ENCODE measurements at regions not wholly inside any gene's neighbourhood (a gene's known extent, or its start where the extent isn't known, plus 50 kb on each side); places are given as distances from the start of the nearest gene placed in this dataset.

DNA sequence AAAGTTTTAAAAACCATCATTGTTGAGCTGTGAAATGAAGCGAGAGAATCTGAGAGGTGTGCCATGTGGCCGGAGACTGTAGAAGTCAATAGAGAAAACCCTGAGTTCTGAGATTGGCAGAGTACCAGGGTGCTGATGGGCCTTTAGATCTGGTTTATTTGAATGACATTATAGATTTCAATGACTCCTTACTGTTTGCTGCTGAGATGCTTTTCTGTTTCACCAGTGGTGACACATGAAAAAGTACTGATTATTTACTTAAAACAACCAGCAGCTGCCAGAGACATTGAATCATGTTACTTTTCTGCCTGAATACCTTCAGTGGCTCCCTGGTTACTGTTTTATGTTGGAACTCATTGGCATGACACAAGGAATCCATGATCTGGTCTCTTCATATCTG is 602.7 kb upstream of the ZNF804A start:
- H3K27ac ChIP-seq, result no peak overlapping the region
- TF ChIP-seq, protein P1, sequence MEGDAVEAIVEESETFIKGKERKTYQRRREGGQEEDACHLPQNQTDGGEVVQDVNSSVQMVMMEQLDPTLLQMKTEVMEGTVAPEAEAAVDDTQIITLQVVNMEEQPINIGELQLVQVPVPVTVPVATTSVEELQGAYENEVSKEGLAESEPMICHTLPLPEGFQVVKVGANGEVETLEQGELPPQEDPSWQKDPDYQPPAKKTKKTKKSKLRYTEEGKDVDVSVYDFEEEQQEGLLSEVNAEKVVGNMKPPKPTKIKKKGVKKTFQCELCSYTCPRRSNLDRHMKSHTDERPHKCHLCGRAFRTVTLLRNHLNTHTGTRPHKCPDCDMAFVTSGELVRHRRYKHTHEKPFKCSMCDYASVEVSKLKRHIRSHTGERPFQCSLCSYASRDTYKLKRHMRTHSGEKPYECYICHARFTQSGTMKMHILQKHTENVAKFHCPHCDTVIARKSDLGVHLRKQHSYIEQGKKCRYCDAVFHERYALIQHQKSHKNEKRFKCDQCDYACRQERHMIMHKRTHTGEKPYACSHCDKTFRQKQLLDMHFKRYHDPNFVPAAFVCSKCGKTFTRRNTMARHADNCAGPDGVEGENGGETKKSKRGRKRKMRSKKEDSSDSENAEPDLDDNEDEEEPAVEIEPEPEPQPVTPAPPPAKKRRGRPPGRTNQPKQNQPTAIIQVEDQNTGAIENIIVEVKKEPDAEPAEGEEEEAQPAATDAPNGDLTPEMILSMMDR (conservative IDR thresholded peaks at IDR 0.05), result no peak

DNA sequence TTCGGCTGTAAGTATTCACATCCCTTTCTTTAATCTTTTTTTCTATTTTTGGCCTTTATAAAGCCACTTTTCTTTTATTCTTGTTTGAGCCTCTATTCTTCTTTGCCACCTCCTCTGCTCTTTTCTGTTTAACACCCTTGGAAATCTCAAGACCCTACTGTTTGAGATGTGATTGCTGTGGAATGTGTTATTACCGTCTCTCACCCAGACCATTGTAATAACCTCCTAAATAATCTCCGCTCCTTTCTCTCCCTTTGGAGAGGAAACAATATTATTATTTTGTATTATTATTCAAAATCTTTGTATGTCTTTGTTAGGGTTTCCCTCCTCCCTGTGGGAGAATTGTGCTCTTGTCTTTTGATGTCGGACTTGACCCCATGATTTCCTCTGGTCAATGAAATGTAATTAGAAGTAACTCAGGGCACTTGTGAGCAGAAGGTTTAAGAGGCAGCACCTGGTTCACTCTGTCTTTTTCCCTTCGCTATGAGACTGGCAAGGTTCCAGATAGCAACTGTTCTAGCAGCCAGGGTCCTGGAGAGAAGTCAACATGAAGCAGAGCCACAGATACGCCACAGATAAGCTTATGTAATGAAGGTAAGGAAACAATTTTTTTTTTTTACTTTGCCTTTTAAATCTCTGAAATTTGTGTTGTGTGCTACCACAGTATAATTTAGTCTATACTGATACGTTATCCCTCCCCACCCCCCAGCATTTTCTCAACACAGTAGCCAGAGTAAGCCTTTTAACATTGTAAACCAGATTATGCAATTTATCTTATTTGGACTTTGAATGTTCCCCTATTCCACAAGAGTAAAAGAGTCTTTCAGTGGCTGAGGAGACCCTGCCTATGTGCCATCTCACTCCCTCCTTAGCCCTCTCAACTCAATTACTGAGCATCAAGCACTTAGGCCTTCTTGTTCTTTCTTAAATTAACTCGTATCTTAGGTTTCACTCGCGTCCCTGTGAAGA is 601.2 kb upstream of the ZNF804A start:
- peak overlapping the region; percentile 38 for H3K27ac ChIP-seq
- TF ChIP-seq, protein P1 (conservative IDR thresholded peaks at IDR 0.05), result no peak

DNA sequence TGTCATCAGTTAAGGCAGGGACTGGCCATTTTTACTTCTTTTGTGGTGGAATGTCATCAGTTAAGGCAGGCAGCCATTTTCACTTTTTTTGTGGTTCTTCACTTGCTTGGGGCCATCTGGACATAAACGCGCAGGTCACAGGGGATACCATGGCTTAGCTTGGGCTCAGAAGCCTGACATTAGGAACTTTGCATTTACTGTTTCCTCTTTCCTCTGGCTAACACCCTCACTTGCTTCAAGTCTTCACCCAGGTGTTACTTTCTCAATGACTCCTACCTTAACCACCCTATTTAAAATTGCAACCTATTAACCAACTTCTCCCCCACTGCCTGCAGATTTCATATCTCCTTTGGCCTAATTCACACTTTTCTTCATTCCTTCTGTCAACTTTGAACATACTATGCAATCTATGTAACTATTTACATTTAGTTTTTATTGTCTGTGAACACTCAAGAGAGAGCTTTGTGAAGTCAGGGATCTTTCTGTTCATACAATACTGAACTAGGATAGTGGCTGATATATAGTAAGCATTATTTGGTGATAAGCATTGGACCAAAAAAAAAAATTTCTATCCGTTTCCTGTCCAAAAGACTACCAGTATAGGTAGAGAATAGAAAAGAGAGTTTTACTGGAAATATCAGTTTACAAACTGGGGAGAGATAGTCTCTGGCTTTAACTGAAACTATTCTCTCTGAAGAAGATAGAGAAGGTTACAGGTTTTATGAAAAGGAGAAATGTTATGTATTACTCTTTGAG is 600.1 kb upstream of the ZNF804A start:
- TF ChIP-seq, protein P1 (conservative IDR thresholded peaks at IDR 0.05), result no peak
- peak overlapping the region; percentile 38; the same call in 1 of the 2 replicates for H3K27ac ChIP-seq

DNA sequence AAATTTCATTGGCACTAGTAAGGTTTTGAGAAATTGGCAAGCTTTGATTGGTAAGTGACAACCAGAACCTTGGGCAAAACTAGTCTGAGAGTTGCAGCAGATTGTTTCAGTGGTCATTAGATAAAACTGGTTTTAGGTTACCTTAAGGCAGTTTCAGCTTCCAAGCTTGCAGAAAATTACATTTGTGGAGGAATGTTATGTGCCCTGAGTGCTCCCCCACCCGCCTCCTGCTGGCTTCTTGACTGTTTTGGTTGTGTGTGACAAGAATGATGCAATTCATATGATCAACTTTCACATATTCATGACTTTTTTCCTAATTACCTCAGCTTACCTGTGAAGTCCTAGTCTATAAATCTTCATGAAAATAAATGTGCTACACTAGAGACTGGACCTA is 599.5 kb upstream of the ZNF804A start:
- TF ChIP-seq, protein P1 (conservative IDR thresholded peaks at IDR 0.05), result no peak
- H3K27ac ChIP-seq, result no peak overlapping the region

DNA sequence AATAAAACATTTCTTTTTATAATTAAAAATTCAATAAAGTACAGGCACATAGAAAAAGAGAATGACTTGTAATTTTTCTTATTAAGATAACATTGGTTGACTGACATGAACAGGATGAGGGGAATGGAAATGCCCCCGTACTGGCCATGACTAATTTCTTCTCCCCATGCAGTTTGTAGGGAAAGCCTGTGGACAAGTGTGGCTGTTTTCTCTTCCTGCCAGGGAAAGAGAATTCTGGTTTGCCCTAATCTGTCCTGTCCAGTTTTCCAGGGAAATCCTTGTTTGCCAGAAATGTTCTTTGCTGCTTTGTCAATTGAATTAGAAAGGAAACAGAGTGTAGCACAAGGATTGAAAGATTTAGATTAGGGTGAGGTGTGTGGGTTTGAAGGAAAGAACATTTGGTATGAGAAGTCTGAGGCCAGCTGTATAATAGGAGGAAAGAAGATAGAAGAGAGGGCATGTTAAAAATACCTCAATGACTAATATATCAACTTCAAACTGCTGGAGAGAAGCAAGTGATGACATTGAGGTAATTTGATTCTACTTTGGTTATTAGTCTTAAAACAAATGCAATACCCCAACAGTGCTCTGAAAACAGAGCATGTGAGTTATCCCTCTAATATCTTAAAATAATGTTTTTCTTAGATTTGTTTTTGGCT is 593.9 kb upstream of the ZNF804A start:
- TF ChIP-seq, protein P1 (conservative IDR thresholded peaks at IDR 0.05), result no peak
- no peak overlapping the region for H3K27ac ChIP-seq

DNA sequence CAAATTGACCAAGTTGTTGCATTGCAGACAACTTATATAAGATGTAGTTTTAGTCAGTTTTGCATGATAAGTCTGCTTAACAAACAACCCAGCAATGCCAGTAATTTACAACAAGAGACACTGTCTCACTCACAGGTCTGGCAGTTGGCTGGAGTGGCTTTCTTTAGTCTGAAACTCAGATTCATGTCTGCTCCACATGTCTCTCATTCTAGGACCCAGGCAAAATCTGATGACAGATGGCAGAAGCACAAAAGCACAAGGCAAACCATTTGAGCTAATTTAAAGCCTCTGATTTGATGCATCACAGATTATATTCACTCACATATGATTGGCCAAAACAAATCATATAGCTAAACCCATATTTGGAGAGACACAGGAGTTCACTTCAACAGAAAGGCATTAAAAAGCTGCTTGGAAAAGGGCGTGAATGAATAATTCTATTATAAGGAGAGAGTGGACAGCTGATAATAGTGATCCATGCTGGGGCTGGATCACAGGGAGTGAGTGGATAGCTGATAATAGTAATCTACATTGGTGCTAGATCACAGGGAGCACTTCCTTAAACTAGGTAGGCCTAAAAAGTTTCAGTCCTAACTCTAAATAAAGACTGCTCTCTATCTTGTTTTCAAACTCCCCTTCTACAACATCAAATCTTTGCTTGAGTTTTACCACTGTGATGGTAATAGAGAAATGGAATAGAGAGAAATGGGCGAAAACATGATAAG is 593.2 kb upstream of the ZNF804A start:
- TF ChIP-seq, protein P1 (conservative IDR thresholded peaks at IDR 0.05), result no peak
- H3K27ac ChIP-seq, result no peak overlapping the region
